Heart left ventricle (tissue), 16 donors: ENCODE measurements at regions not wholly inside any gene's neighbourhood (a gene's known extent, or its start where the extent isn't known, plus 50 kb on each side); places are given as distances from the start of the nearest gene placed in this dataset.

Experiments
- ATAC-seq, 4 donors: fragments of 200-7000 bp; cut with Tn5 transposase; one replicate each; pipeline ENCODE4 v1.9.1; 2020 to 2022; ENCODE audit warnings: moderate library complexity in 4 of 4, mild to moderate bottlenecking in 3 of 4, moderate number of reproducible peaks in 1 of 4
- DNase-seq, 5 donors: peaks; one replicate each; pipeline ENCODE4 v3.0.0-alpha.2; 2020
- H3K27ac ChIP-seq, 12 donors: fragments of 200-600 bp; sonication (generic) in 4 of 12; one replicate each; pipeline versions ENCODE4 v1.5.0 to v1.8.0; 2016 to 2022; ENCODE audit warnings: mild to moderate bottlenecking in 2 of 12
- H3K27me3 ChIP-seq, 9 donors: fragments of 200-600 bp; sonication (generic) in 2 of 9; one replicate each; pipeline versions ENCODE4 v1.5.1 to v1.8.0; 2016 to 2022; ENCODE audit warnings: mild to moderate bottlenecking in 3 of 9
- H3K36me3 ChIP-seq, 9 donors: fragments of 200-600 bp; sonication (generic) in 2 of 9; one replicate each; pipeline versions ENCODE4 v1.5.0 to v1.8.0; 2018 to 2022; ENCODE audit warnings: mild to moderate bottlenecking in 2 of 9
- H3K4me1 ChIP-seq, 12 donors: fragments of 200-600 bp; sonication (generic) in 4 of 12; one replicate each; pipeline versions ENCODE4 v1.5.0 to v1.8.0; 2016 to 2022; ENCODE audit warnings: mild to moderate bottlenecking in 3 of 12
- H3K4me3 ChIP-seq, 12 donors: fragments of 200-600 bp; sonication (generic) in 4 of 12; one replicate each; pipeline versions ENCODE4 v1.5.0 to v1.8.0; 2017 to 2022; ENCODE audit warnings: mild to moderate bottlenecking in 9 of 12, moderate library complexity in 4 of 12
- H3K9me3 ChIP-seq, 12 donors: fragments of 200-600 bp; sonication (generic) in 4 of 12; one replicate each; pipeline versions ENCODE4 v1.5.0 to v1.8.0; 2016 to 2022; ENCODE audit warnings: mild to moderate bottlenecking in 1 of 12
- POLR2A ChIP-seq, 2 donors: fragments of 450-650 bp; IDR thresholded peaks; one replicate each; pipeline ENCODE4 v1.6.1; 2017; ENCODE audit warnings: antibody characterized with exemption in 2 of 2, mild to moderate bottlenecking in 2 of 2, moderate library complexity in 2 of 2
- WGBS, 4 donors: extraction: QIAGEN DNeasy Blood & Tissue Kit in 2 of 4; methylation state at CpG; one replicate each; pipeline versions ENCODE4 v1.1.5 to v1.1.7; 2013 to 2018; 5-methylcytosine and 5-hydroxymethylcytosine counted together
- intact Hi-C, 10 donors: fragments of 100-400 bp; cut with DNase I; formaldehyde crosslinking; loops; one replicate each; pipeline versions ENCODE4 v1.11.1 to v1.14.2; 2022
- TF ChIP-seq, protein P1 (sequence below), 12 donors: fragments of 200-600 bp; sonication (generic) in 4 of 12; IDR thresholded peaks; one replicate each; pipeline versions ENCODE4 v1.5.0 to v1.8.0; 2018 to 2022; ENCODE audit warnings: antibody characterized with exemption in 12 of 12, mild to moderate bottlenecking in 5 of 12
- donor health status: ischemic (EF 13 %, LVEDD 7.1; RV severe dilation, severe dysfunction).
- donor health status: healthy with polysubstance abuse.
- donor health status: DM: no; HTN: yes; CAD: no.
- donor health status: DM: no; HTN: no; CAD: no.
- donor health status: ischemic (EF 25% LVEDD 6.9; RV normal size, moderate dysfunction).
- donor health status: ischemic (EF 25% LVEDD 5.7; RV mildly dilated, moderate dysfunction).
- donor health status: healthy.
- donor health status: DM: yes; HTN: yes; CAD: no.
- donor health status: ischemic (EF 35%, LVEDD 5.7; RV mildly dilated, moderate dysfunction).
- donor health status: nonischemic (EF 11% LVEDD 7.7; RV severe dilation, severe dysfunction).
- donor health status: DM: yes; HTN: yes; CAD: no.
- donor health status: PGD.
- donor health status: ischemic (EF 29% LVEDD 5.4; RV normal size, mild dysfunction).
- donor health status: nonischemic (EF 23%, LVEDD 6.1; RV moderate dilation, normal function).

DNA sequence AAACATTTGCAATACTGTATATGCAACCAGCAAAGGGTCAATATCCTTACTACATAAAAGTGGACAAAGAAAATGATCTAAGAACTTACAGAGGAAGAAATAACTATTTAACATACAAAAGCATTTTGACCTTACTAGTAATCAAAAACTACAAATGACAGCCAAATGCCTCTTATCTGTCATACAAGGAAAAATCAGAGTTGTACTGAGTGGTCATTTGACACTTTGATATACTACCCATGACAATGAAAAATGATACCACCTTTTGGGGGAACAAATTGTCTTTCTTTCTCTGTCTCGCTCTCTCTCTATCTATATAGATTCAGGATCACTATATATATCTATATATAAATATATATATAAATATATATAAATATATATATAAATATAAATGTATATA, 50.4 kb upstream of the ZSWIM6 start:
- H3K9me3 ChIP-seq: no peaks in the 10 kb centered on the region
- H3K36me3 ChIP-seq: no peaks in the 10 kb centered on the region
- TF ChIP-seq, protein P1, sequence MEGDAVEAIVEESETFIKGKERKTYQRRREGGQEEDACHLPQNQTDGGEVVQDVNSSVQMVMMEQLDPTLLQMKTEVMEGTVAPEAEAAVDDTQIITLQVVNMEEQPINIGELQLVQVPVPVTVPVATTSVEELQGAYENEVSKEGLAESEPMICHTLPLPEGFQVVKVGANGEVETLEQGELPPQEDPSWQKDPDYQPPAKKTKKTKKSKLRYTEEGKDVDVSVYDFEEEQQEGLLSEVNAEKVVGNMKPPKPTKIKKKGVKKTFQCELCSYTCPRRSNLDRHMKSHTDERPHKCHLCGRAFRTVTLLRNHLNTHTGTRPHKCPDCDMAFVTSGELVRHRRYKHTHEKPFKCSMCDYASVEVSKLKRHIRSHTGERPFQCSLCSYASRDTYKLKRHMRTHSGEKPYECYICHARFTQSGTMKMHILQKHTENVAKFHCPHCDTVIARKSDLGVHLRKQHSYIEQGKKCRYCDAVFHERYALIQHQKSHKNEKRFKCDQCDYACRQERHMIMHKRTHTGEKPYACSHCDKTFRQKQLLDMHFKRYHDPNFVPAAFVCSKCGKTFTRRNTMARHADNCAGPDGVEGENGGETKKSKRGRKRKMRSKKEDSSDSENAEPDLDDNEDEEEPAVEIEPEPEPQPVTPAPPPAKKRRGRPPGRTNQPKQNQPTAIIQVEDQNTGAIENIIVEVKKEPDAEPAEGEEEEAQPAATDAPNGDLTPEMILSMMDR (IDR thresholded peaks at IDR 0.05): no peak
- TF ChIP-seq POLR2A (IDR thresholded peaks at IDR 0.05): no peak
- H3K4me1 ChIP-seq: peaks cover 0 to 48% (median 7%) of the 10 kb centered on the region in 12 donors
- intact Hi-C loops: no loop called here
- H3K27me3 ChIP-seq: no peaks in the 10 kb centered on the region
- DNase-seq (no peak), ATAC-seq (no peak)
- H3K4me3 ChIP-seq: no peak overlapping the region
- no peak overlapping the region for H3K27ac ChIP-seq
- 92 to 95% (median 94%) methylated on average over 1 of the region's 1 CpG for WGBS, 4 donors
